NT2/D1 (cell line): ENCODE measurements at regions not wholly inside any gene's neighbourhood (a gene's known extent, or its start where the extent isn't known, plus 50 kb on each side); places are given as distances from the start of the nearest gene placed in this dataset.

ENCODE experiments used
- DNase-seq: peaks from one replicate; pipeline ENCODE4 v3.0.0-alpha.2; 2011; ENCODE audit warnings: low read depth, low spot score
- H3K27me3 ChIP-seq: 2 replicates; pipeline ENCODE4 v1.6.0; 2011; ENCODE audit warnings: mild to moderate bottlenecking; ENCODE audit not compliant: insufficient read length, insufficient read depth
- H3K36me3 ChIP-seq: 2 replicates; pipeline ENCODE4 v1.6.1; 2011; ENCODE audit warnings: mild to moderate bottlenecking, low read length, mixed read lengths; ENCODE audit not compliant: insufficient read depth, insufficient read length
- H3K4me1 ChIP-seq: 2 replicates; pipeline ENCODE4 v1.5.1; 2011; ENCODE audit not compliant: insufficient read depth, insufficient read length
- H3K4me3 ChIP-seq: 2 replicates; pipeline ENCODE4 v1.5.1; 2011; ENCODE audit warnings: low read depth; ENCODE audit not compliant: insufficient read length
- H3K9ac ChIP-seq: 2 replicates; pipeline ENCODE4 v1.6.0; 2011; ENCODE audit warnings: low read depth; ENCODE audit not compliant: insufficient read length
- H3K9me3 ChIP-seq: 2 replicates; pipeline ENCODE4 v1.5.1; 2011; ENCODE audit warnings: mild to moderate bottlenecking, low read length; ENCODE audit not compliant: insufficient read depth
- SUZ12 ChIP-seq: IDR thresholded peaks from 2 replicates; pipeline ENCODE4 v1.6.1; 2011; ENCODE audit not compliant: insufficient read length, insufficient read depth; ENCODE audit errors: extremely low read depth
- YY1 ChIP-seq: IDR thresholded peaks from 2 replicates; pipeline ENCODE4 v1.6.1; 2011; ENCODE audit not compliant: insufficient read length, insufficient read depth
- ZNF274 ChIP-seq: IDR thresholded peaks from 2 replicates; pipeline ENCODE4 v1.6.1; 2011; ENCODE audit warnings: mild to moderate bottlenecking, low read depth, low read length

GRCh38 chr15:80342148-80342547 is 62.0 kb upstream of the ARNT2 start:
- TF ChIP-seq ZNF274 (no peak), YY1 (no peak), SUZ12 (no peak)
- Histone ChIP-seq H3K9me3 (no peaks in the 10 kb centered on the region), H3K36me3 (no peaks in the 10 kb centered on the region), H3K4me3 (no peak overlapping the region), H3K27me3 (no peaks in the 10 kb centered on the region), H3K9ac (no peak overlapping the region), H3K4me1 (no peaks in the 10 kb centered on the region)
- no peak for DNase-seq

DNA sequence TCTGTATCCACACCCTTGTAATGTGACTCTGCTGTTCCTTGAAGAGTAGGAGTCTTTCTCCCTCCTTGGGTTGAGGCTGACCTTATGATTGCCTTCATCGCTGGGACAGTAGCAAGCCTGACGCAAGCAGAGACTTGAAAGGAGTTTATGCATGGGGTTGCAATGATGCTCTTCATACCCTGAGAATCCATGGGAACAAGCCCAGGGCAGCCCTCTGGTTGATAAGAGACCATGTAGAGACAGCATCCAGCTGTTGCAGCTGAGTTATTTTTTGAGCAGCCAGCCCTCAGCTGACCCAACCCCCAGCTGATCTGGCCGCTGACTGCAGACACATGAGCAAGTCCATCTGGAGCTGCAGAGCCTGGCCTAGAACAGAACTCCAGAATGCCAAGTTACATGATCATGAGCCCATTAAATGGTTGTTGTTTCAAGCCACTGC is 60.6 kb upstream of the ARNT2 start:
- DNase-seq = no peak
- Histone ChIP-seq H3K9ac (no peak overlapping the region), H3K36me3 (no peaks in the 10 kb centered on the region), H3K9me3 (no peaks in the 10 kb centered on the region), H3K4me1 (no peaks in the 10 kb centered on the region), H3K4me3 (no peak overlapping the region), H3K27me3 (no peaks in the 10 kb centered on the region)
- no peak for TF ChIP-seq SUZ12
- no peak for TF ChIP-seq ZNF274

GRCh38 chr15:80350941-80351610 is 53.1 kb upstream of the ARNT2 start:
- no peaks in the 10 kb centered on the region for H3K36me3 ChIP-seq
- DNase-seq = no peak
- no peak for TF ChIP-seq ZNF274
- H3K4me1 ChIP-seq = no peaks in the 10 kb centered on the region
- H3K27me3 ChIP-seq = no peaks in the 10 kb centered on the region
- H3K9ac ChIP-seq = no peak overlapping the region
- no peaks in the 10 kb centered on the region for H3K9me3 ChIP-seq
- H3K4me3 ChIP-seq = no peak overlapping the region
